Left colon (tissue), 2 donors: ENCODE measurements at regions not wholly inside any gene's neighbourhood (a gene's known extent, or its start where the extent isn't known, plus 50 kb on each side); places are given as distances from the start of the nearest gene placed in this dataset.

Experiments
- ATAC-seq: fragments of 200-7000 bp; cut with Tn5 transposase; one replicate; pipeline ENCODE4 v1.9.1; 2020; ENCODE audit warnings: mild to moderate bottlenecking, moderate library complexity
- DNase-seq, 2 donors: peaks; one replicate each; pipeline ENCODE4 v3.0.0-alpha.2; 2020
- intact Hi-C, 2 donors: fragments of 100-400 bp; cut with DNase I in 1 of 2; cut with micrococcal nuclease in 1 of 2; formaldehyde crosslinking; loops; one replicate each; pipeline versions ENCODE4 v1.11.2 to v1.14.0; 2022; cut with DNase I, micrococcal nuclease
- donor health status: DM: no; HTN: no; CAD: no.
- donor health status: DM: yes; HTN: yes; CAD: no.

- DNase-seq (no peak), ATAC-seq (no peak)
- intact Hi-C loops: no loop called here
Measured at GRCh38 chr19:30676990-30677679, 305.0 kb downstream of the ZNF536 start.

- no peak for ATAC-seq
- no peak for DNase-seq
- intact Hi-C loops: no loop called here
Measured at GRCh38 chr19:30675086-30675485, 302.9 kb downstream of the ZNF536 start.

GRCh38 chr19:30674656-30675055 is 302.5 kb downstream of the ZNF536 start:
- DNase-seq: no peak
- ATAC-seq: no peak
- intact Hi-C loops: no loop called here

- DNase-seq (no peak), ATAC-seq (no peak)
- intact Hi-C loops: no loop called here
Measured at GRCh38 chr19:30673336-30673735, 301.2 kb downstream of the ZNF536 start.

- no peak for DNase-seq
- intact Hi-C loops: no loop called here
- no peak for ATAC-seq
Measured at GRCh38 chr19:30672926-30673325, 300.7 kb downstream of the ZNF536 start.

GRCh38 chr19:30671622-30672051 is 299.5 kb downstream of the ZNF536 start:
- no peak for DNase-seq

GRCh38 chr19:30671367-30671619 is 299.1 kb downstream of the ZNF536 start:
- no peak for DNase-seq
- ATAC-seq: no peak
- intact Hi-C loops: no loop called here

More at GRCh38 chr19:30671622-30672051, 299.5 kb downstream of the ZNF536 start:
- no peak for ATAC-seq
- intact Hi-C loops: no loop called here

- intact Hi-C loops: no loop called here
- no peak for DNase-seq
- ATAC-seq: no peak
Measured at GRCh38 chr19:30670562-30671366, 298.6 kb downstream of the ZNF536 start.

- DNase-seq: no peak
- intact Hi-C loops: no loop called here
Measured at GRCh38 chr19:30670011-30670329, 297.8 kb downstream of the ZNF536 start.

GRCh38 chr19:30669329-30670010 is 297.3 kb downstream of the ZNF536 start:
- DNase-seq (peak in 1 of 2 donors; percentile 69), ATAC-seq (peak; percentile 36)
- intact Hi-C loops: no loop called here

More at GRCh38 chr19:30670011-30670329, 297.8 kb downstream of the ZNF536 start:
- ATAC-seq: no peak

- DNase-seq (no peak), ATAC-seq (no peak)
- intact Hi-C loops: no loop called here
Measured at GRCh38 chr19:30668521-30669155, 296.5 kb downstream of the ZNF536 start.

- no peak for ATAC-seq
- no peak for DNase-seq
- intact Hi-C loops: no loop called here
Measured at GRCh38 chr19:30667746-30668145, 295.6 kb downstream of the ZNF536 start.

GRCh38 chr19:30667227-30667626 is 295.0 kb downstream of the ZNF536 start:
- ATAC-seq (no peak), DNase-seq (no peak)
- intact Hi-C loops: no loop called here

GRCh38 chr19:30666301-30666803 is 294.2 kb downstream of the ZNF536 start:
- peak; percentile 44 for ATAC-seq
- DNase-seq: peak in 1 of 2 donors; percentile 38
- intact Hi-C loops: no loop called here

- no peak for ATAC-seq
Measured at GRCh38 chr19:30665449-30665848, 293.3 kb downstream of the ZNF536 start.

GRCh38 chr19:30663611-30664174 is 291.5 kb downstream of the ZNF536 start:
- ATAC-seq: no peak
- intact Hi-C loops: no loop called here

More at GRCh38 chr19:30665449-30665848, 293.3 kb downstream of the ZNF536 start:
- no peak for DNase-seq
- intact Hi-C loops: no loop called here

GRCh38 chr19:30662211-30662861 is 290.2 kb downstream of the ZNF536 start:
- intact Hi-C loops: no loop called here
- ATAC-seq (no peak), DNase-seq (no peak)

More at GRCh38 chr19:30663611-30664174, 291.5 kb downstream of the ZNF536 start:
- no peak for DNase-seq

- DNase-seq (no peak), ATAC-seq (no peak)
- intact Hi-C loops: no loop called here
Measured at GRCh38 chr19:30659638-30660037, 287.5 kb downstream of the ZNF536 start.
